ENCODE measurements at regions not wholly inside any gene's neighbourhood (a gene's known extent, or its start where the extent isn't known, plus 50 kb on each side); places are given as distances from the start of the nearest gene placed in this dataset.

DNA sequence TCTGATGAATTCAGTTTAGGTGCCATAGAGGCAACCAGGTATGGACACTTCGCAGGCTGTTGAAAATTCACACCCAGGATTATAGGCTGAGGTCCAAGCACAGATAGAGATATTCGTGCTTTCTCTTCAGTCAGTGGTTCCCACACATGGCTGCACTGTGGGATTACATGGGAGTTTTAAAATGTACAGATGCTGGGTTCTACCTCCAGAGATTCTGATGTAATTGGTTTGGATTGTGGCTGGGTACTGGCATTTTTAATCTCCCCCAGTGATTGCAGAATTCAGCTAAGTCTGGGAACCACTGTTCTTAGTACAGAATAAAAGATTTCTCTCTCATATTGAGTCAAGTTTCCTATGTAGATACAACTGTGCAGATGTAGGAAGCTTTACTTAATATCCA lies 91.6 kb downstream of the FOXB1 start:
- TF ChIP-seq CTCF (IDR thresholded peaks at IDR 0.05; ENCODE audit: low read depth, low read length) (no peak), POLR2A (IDR thresholded peaks at IDR 0.05; ENCODE audit: extremely low read depth, insufficient read length) (no peak)
- TF ChIP-seq, protein P1, sequence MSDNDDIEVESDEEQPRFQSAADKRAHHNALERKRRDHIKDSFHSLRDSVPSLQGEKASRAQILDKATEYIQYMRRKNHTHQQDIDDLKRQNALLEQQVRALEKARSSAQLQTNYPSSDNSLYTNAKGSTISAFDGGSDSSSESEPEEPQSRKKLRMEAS (IDR thresholded peaks at IDR 0.05; ENCODE audit: low read depth, low read length) = no peak
